ENCODE measurements at regions not wholly inside any gene's neighbourhood (a gene's known extent, or its start where the extent isn't known, plus 50 kb on each side); places are given as distances from the start of the nearest gene placed in this dataset.

GRCh38 chr2:62447411-62447810, 58.6 kb downstream of the TMEM17 start:
- TF ChIP-seq, protein P1, sequence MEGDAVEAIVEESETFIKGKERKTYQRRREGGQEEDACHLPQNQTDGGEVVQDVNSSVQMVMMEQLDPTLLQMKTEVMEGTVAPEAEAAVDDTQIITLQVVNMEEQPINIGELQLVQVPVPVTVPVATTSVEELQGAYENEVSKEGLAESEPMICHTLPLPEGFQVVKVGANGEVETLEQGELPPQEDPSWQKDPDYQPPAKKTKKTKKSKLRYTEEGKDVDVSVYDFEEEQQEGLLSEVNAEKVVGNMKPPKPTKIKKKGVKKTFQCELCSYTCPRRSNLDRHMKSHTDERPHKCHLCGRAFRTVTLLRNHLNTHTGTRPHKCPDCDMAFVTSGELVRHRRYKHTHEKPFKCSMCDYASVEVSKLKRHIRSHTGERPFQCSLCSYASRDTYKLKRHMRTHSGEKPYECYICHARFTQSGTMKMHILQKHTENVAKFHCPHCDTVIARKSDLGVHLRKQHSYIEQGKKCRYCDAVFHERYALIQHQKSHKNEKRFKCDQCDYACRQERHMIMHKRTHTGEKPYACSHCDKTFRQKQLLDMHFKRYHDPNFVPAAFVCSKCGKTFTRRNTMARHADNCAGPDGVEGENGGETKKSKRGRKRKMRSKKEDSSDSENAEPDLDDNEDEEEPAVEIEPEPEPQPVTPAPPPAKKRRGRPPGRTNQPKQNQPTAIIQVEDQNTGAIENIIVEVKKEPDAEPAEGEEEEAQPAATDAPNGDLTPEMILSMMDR (IDR thresholded peaks at IDR 0.05): no peak
- TF ChIP-seq POLR2A (IDR thresholded peaks at IDR 0.05): no peak

Data from uterus (tissue), 2 donors.